ENCODE measurements at regions not wholly inside any gene's neighbourhood (a gene's known extent, or its start where the extent isn't known, plus 50 kb on each side); places are given as distances from the start of the nearest gene placed in this dataset.

GRCh38 chr11:110779108-110779507 is 66.9 kb upstream of the ARHGAP20 start:
- TF ChIP-seq CTCF (IDR thresholded peaks at IDR 0.05; ENCODE audit: low read length) (no peak), EZH2phosphoT487 (IDR thresholded peaks at IDR 0.05; ENCODE audit: low read length) (no peak), EZH2 (optimal IDR thresholded peaks at IDR 0.05; ENCODE audit: low read depth, low read length) (no peak)

Data from MM.1S (cell line).